ENCODE measurements at regions not wholly inside any gene's neighbourhood (a gene's known extent, or its start where the extent isn't known, plus 50 kb on each side); places are given as distances from the start of the nearest gene placed in this dataset.
A peak's percentile ranks its signal among the peaks of the same experiment; 100 is the strongest.

DNA sequence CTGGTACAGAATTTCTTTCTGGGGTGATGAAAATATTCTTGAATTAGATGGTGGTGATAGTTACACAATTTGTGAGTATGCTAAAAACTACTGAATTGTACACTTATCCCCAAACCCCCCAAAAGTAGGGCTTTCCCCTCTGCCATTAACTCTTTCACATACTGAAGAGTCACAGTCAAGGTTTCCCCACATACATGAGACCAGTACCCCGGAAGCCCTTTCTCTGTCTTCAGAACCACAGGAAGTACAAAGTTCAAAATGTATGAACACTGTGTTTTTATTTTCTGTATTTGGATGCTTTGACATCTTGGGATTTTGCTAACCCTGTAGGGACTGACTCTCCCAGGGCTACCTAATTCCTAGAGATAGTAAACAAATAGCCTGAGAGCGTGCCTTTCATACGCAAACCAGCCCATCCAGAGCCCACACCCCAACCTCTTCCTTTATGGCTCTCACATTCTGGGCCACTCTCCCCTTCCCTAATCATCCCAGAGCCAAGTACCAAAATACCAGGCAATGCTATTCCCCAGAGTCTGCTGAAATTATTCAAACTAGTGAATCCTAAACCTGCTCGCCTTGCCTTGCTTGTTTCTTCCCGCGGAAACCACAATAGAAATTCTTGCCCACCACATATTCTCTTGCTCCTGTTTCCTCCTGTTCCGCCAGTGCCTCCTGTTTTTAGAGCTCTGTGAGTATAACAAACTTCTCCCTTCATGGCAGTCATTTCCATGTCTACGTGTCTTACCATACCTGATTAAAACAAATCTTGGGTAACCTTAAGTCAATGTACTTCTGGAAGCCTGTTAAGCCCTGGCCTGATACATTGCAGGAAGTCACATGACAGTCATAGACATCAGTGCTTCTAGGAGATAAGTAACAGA is 524.8 kb downstream of the FUT8 start:
- DNase-seq, result no peak

DNA sequence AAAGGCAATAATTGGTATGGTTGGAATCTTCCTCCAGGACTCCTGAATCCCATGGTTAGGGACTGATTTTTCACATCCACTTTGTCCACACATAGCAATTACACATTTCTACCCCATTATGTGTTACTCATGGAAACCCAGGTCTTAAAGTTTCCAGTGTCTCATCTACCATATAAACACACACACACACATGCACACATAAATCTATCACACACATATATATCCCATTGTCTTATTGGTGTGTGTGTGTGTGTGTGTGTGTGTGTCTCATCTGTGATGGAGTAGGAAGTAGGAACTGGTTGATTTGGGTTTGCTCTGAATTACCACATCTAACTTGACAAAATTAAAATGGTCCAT is 525.4 kb downstream of the FUT8 start:
- DNase-seq, result no peak

DNA sequence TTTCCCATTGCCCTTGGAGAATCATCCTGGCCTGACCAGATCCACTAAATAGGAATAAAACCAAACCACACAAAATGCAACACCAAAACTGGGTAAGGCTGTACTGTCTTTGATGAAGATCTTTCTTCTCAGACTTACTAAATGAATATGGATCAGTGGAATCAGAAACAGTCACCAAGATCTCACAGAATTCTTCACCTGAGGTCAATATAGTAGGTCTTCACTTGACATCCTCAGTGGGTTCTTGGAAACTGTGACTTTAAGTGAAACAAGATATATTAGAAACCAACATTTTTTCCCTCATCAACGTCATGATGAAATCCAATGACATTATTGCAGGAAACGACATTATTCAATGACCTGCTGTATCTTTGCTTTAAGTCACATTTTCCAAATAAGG is 526.2 kb downstream of the FUT8 start:
- DNase-seq, result no peak

DNA sequence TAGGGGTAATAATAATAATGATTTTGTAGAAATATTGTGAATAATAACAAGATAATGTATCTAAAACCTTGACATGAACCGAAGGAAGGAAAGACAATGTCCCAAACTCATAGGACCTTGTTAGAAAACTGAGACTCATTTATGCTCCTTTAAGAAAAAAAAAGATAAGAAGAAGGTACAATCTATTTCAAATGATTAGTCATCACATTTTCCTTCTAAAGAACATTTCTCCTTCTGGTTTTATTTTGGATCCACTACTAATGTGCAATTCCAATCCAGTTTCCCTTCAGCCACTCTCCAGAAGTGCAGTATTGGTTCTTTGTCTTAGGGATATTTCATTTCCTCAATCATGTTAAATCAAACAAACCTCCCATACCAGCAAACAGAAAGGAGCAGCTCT is 526.7 kb downstream of the FUT8 start:
- DNase-seq, result no peak

DNA sequence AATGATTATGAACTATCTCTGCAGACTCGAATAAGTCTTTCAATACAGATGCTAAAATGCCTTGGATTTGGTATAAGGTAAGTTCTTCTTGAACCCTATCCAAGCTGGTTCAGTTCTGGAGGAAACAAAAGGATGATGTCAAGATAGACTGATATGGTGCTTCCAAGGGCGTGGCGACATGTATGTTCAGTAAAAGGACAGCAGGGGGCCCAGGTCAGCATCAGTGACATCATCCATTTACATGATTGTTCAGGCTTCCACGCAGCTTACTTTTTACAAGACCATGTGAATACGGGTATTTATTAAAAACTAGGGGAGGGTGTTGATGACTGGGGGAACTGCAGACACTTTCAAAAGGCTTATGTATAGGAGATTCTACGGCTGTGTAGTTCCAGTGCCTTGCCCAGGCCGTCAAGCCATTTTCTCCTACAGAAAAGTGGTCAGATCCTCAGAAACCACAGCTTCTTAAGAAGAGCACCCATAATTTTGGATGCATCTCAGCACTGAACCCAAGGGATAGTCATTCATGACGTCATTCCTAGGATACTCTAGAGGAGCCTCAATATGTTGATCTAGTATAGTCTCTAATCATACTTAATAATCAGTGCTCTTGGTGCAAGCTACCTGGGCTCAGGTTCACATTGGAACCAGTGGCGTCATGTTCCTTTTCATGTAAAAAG is 527.7 kb downstream of the FUT8 start:
- DNase-seq, result peak; percentile 58

DNA sequence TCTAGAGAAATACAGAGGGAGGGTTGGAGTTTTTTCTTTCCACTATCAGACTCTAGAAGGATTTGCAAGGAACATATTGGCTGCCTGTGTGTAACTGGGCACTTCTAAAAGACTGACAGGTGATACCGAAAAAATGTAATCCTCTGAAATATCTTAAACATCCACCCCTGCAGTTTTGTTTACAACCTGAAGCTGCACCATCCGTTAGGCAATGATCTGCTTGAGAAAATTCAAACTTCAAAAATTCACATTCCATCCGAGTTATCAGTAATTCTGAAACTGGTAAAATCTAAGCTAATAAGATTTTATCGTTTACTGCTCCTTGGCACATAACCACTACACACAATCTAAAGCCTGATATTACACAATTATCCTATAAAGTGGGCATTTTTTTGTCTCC is 528.6 kb downstream of the FUT8 start:
- DNase-seq, result no peak

DNA sequence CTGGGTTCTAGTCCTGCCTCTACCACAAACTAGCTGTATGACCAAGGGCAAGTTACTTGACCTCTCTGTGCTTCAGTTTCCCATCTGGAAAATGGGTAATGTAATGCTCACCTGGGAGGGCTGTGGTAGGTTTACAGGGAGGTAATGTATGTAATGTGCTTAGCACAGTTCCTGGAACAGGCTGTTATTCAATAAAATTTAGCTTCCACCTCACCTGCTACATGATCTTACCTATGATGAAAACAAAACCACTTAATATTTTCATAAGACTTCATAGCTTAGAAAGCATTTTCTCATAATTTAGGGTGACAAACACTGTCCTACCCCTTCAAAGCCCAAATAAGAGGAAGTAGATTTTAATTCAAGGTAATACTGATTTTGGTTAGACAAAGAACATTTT is 530.6 kb downstream of the FUT8 start:
- DNase-seq, result no peak

DNA sequence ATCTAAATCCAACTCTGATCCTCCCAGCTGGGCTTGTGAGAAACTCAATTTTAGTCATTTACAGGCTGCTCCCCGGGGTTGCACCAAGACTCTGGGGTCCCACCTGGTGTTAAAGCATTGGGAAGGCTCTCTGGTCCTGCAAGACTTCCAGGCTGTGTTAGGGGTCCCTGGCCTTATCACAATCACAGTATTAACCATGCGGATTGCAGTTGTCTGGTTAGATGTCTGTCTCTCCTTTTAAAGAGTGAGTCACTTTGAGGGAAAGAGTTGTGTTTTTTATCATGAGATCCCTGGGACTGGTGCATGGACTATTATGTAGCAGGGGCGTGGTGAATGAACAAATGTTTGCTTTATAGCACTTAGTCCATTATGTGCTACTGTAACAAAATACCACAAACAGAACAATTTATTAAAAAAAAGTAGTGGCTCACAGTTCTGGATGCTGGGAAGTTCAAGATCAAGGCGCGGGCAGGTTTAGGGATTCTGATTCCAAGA is 531.4 kb downstream of the FUT8 start:
- DNase-seq, result no peak

DNA sequence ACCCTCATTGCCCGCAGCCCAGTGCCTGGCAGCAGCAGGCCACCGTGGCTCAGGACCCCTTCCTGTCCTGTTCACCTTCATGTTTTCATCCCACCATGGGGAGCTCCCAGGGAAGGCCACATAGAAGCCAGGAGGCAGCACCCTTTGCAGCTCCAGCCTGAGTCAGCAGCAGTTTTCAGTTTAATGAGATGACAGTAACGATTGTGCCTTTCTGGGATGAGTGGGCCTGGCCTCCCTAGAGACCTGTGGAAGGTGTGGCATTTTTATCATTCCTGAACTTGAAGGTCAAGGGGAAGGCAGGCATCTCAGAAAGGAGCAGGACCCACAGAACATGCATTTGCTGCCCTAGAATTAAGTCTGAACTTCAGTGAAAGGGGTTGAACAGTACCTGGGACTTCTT is 532.8 kb downstream of the FUT8 start:
- no peak for DNase-seq

DNA sequence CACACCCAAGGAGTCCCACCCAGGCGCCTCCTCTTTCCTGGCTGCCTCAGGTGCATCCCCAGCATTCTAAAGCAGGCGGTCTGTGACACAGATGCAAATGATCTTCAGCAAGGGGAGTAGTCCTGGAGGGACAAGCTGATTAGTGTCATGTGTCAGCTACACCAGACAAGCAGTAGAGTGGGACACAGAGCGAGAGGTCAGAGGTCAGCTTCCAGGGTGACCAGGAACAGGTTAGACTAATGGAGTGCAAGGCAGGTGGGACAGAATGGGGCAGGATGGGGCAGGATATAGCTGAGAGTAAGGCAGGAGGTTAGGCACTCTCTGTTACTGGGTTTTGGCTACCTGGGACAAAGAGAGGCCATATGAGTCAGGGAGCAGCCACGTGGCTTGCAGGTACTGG is 534.0 kb downstream of the FUT8 start:
- DNase-seq, result no peak

DNA sequence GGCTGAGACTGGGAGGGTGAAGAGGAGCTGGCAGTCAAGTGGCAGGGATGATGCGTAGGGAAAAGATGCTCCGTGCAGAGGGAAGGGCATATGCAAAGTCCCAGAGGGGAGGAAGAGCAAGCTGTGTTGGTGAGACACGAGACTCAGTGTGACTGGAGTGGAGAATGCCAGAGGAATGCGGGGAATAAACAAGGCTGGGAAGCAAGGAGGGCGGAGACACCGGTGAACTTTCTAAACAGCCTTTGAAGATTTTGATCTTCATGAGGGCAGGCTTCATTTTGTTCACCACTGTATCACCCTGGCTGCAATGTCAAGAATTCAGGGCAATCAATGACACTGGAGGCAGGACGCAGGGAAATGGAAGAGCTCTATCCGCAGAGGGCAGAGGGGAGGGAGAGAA is 535.8 kb downstream of the FUT8 start:
- DNase-seq, result no peak

DNA sequence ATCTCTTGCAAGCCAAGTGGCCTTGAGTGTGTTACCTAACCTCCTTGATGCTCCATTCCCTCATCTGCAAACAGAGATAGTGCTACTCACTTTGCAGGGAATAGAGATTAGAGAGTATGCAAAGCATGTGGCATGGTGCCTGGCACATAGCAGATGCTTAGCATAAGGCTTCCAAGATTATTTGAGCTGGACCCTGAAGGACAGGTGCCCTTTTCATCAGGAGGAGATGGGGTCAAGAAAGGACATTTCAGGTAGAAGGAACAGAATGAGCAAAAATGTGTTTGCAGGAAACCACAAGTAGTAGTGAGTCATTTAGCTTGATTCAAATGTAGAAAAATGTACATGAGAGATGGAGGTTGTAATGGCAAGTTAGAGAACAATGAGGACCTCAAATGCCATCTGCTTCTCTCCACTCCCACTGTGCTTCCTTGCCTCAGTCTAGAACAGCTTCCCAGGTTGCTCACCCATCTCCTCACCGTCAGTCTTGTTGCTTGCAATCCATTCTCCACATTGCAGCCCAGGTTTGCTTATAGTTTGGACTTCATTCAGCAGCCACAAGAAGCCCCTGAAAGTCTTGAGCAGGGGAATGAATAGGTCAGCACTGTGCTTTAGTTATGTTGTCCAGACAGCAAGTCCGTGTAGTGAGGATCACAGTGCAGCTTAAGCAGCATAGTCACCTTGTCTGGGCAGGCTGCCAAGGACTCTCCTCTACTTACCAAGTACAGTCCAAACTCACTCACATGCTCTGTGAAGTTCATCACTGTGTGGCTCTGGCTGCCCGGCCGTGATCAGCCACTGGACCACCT is 536.3 kb upstream of the CCDC196 start:
- DNase-seq, result peak; percentile 75

DNA sequence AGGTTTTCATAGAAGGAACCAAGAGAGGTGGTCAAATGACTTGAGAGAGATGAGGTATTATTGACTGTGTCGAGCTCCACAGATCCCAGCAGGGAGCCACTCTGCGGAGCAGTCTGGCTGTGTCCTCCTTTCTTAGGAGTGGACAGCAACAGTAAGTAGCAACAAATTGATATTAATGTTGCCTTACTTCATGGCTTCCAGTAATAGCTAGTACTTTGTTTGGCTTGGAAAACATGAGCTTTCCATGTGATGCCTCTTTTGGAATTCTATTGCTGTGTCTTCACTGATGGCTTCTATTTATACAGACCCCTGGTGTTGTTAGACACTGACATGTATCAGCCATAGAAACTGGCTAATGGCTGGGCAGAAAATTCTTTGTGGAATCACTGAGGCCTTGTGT is 531.2 kb upstream of the CCDC196 start:
- DNase-seq, result no peak

DNA sequence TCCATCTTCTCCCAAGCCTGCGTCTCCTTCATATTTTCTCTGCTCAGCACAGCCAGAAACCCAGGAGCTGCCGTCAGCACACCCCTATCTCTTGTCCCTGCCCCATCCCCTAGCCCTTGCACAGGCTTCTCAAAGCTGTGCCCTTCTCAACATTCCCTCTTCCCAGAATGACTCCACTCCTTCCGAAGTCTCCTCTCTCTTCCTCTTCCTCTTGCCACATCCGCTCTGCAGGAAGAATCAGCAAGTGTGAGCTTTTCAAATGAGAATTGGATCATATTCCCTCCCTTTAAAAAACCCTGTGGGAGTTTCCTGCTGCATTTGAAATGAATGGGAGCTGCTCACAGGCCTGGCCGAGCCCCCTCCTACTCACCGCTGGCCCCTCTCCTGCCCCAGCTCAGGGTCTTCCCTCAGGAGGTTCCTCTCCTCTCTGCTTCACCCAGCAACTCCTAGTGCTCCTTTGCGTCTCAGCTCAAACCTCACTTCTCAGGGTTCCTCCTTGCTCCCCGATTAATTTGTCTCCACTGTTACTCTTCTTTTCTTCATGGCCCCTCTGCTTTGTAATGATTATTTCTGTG is 528.5 kb upstream of the CCDC196 start:
- DNase-seq, result no peak

DNA sequence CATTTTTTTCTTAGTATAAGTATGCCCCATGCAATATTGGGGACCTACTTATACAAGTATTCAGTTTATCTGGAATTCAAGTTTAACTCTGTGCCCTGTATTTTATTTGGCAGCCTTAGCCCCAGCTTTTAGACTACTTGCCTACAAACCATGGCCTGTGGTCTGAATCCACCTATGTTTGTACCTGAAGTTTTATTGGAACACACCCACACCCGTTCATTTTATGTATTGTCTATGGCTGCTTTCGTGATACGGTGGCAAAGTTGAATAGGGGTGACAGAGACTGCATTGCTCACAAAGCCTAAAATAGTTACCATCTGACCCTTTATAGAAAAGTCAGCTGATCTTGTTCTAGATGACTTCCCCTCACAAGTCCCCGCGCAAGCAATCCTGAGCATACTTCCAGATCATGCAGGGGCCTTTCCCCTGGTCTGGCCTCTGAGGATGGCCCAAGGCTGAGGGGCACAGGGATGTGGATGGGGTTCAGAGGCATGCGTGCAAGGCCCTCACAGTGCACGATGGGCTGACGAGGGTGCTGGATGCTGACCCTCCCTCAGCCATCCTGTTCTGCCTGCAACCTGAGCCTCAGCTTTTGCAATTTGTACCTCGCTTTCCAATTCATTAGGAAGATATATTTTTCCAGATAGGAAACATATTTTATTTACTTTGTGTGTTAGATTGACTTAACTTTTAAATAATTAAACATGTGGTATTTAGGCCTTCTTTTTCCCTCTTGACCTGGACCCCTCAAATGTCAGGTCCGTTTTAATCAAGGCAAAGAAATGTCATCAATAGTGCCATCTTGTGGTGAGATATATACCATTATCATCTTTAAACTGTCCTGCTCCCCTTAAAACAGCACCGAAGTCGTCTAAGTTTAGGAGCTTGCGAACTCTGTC is 527.3 kb upstream of the CCDC196 start:
- no peak for DNase-seq

DNA sequence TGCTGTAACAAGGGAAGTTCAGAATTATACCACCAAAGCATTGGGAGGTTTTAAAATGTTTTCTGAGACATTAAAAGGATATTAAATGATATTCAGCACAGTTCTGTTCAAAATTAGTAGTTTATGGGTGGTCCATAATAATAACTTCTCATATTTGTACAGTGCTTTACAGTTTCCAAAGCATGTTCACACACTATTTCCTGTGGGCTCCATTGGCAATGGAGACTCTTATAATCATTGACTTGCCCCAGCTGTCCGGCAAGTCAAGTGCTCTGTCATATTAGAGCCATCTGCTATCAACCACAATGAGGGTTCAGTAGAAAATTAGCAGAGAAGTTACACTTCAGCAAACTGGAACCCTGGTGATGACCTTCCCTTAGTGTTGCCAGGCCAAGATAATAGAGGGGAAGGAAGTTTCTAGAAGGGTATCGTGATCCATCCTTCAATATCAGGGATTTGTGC is 526.6 kb upstream of the CCDC196 start:
- no peak for DNase-seq

DNA sequence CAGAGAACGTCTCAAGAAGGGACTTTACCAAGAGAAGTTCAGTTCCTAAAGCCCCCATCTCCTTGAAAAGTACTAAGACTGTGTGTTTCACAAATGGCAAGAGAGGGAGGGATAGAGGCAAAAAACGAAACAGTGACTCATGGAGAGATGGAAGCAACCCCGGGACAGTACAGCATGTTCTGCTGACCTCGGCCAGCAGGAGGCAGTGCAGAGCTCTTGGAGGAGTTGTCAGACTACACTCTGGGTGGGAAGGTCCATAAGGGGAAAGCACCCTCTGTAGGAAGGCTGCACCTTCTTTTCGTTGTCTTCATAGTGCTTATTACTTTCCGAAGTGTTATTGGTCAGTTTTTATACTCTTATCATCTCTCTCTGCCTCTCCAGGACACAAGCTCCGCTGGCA is 525.2 kb upstream of the CCDC196 start:
- DNase-seq, result peak; percentile 93

DNA sequence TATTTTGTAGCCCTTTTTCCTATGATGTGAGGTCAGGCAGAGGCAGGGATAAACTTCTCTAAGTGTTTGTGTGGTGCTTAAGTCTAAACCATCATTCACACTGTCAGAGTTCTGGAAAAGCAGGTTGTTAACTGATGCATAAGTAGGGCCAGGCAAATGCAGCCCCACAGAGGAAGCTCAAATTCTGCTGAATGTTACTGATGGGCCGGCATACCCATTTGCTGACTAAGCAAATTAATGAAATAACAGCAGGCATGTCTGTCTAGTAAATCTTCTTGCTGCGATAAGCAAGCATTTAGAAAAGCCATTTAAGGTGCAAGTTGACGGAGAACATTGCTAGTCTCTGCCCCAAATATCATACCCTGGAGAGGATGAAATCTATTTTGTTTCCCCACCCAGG is 523.2 kb upstream of the CCDC196 start:
- DNase-seq, result no peak

DNA sequence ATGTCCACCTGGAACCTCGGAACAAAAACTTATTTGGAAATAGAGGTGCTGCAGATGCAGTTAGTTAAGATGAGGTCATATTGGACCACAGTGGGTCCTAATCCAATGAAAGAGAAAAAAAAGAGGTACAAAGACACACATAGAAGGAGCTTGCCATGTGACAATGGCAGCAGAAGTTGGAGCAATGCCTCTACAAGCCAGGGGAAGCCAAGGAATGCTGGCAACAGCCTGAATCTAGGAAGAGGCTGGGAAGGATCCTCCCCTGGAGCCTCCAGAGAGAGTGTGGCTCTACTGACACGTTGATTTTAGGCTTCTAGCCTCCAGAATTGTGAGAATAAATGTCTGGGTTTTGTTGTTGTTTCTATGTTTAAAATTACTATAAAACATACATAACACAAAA is 521.8 kb upstream of the CCDC196 start:
- no peak for DNase-seq

DNA sequence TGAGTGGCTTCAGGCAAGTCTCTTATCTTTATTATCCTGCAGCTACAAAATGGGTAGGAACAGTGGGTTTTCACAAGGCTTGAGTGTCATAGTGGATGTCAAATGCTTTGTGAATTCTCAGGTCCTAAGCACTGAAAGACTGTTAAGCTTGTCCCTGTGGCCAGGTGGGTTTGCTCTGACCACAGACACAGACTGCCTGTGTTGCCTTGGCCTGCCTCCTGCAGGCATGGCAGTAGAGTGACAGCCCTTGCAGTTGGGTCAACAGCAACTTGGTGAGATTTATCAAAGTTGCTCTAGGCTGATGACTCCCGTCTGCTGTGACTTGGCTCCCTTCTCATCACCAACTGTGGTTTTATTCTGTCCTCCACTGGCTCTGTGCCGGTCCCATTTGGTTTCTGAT is 520.0 kb upstream of the CCDC196 start:
- DNase-seq, result no peak

DNA sequence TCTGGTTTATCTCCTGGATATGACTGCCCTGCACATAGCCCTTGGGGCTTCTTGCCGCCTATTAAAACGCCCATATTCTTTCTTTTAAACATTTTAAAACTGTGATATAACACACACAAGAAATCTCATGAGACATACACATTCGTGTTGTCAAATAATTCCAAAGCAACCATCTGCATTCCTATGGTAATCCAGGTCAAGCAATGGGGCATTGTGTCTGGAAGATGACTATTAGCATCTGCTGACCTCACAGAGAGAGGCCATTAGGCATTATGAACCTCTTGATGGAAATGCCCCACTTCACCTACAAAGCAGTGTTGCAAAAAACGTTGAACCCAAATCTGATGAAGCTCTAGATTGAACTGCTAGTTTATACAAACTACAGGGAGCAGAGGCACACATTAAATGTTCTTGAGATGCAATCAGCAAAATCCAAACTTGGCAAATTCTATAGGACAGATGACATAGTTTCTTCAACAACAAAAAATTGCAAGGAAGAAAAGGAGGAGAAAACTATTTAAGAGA is 513.8 kb upstream of the CCDC196 start:
- DNase-seq, result no peak

DNA sequence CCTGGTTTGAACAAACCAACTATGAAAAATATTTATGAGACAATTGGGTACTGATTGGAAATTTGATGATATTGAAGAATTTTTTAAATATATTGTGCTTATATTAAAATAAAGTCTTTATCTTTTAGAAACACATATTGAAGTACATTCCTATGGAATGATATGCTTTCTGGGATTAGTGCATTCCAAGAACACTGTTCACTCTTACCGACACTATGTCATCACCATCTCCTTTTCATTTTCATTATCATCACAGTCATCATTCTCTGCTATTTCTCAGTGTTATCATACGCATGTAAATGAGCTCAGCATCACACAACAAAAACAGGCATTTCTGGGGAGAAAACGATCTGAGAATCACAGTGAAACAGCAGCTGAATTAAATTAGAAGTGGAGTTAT is 513.3 kb upstream of the CCDC196 start:
- no peak for DNase-seq
